HEK293 (cell line): ENCODE measurements at regions not wholly inside any gene's neighbourhood (a gene's known extent, or its start where the extent isn't known, plus 50 kb on each side); places are given as distances from the start of the nearest gene placed in this dataset.

ENCODE experiments used
- AEBP2 ChIP-seq: fragments of 450-650 bp; formaldehyde crosslinking; IDR thresholded peaks from 2 replicates; pipeline ENCODE4 v1.5.1; 2016; ENCODE audit warnings: missing biosample characterization, missing genetic modification characterization, borderline replicate concordance
- CTCF ChIP-seq: fragments of 450-650 bp; formaldehyde crosslinking; IDR thresholded peaks from 2 replicates; pipeline ENCODE4 v1.5.1; 2016; ENCODE audit warnings: missing biosample characterization, missing genetic modification characterization
- TCF7L2 ChIP-seq: IDR thresholded peaks from 2 replicates; pipeline ENCODE4 v1.6.1; 2011; ENCODE audit warnings: low read depth, mild to moderate bottlenecking, inconsistent platforms, low read length, moderate library complexity, borderline replicate concordance
- ZBTB7A ChIP-seq: fragments of 450-650 bp; formaldehyde crosslinking; IDR thresholded peaks from 2 replicates; pipeline ENCODE4 v1.5.1; 2016; ENCODE audit warnings: low read depth, missing biosample characterization, missing genetic modification characterization
- ZBTB8A ChIP-seq: fragments of 450-650 bp; formaldehyde crosslinking; IDR thresholded peaks from 2 replicates; pipeline ENCODE4 v1.5.1; 2016; ENCODE audit warnings: missing biosample characterization, missing genetic modification characterization
- ZFP3 ChIP-seq: fragments of 450-650 bp; formaldehyde crosslinking; IDR thresholded peaks from 2 replicates; pipeline ENCODE4 v1.5.1; 2016; ENCODE audit warnings: low read depth, missing biosample characterization, missing genetic modification characterization
- ZNF121 ChIP-seq: fragments of 450-650 bp; formaldehyde crosslinking; IDR thresholded peaks from 2 replicates; pipeline ENCODE4 v1.5.1; 2016; ENCODE audit warnings: missing biosample characterization, missing genetic modification characterization
- ZNF214 ChIP-seq: fragments of 450-650 bp; formaldehyde crosslinking; IDR thresholded peaks from 2 replicates; pipeline ENCODE4 v1.5.1; 2017; ENCODE audit warnings: missing biosample characterization, mild to moderate bottlenecking, missing genetic modification characterization, borderline replicate concordance
- ZNF302 ChIP-seq: fragments of 450-650 bp; formaldehyde crosslinking; IDR thresholded peaks from 2 replicates; pipeline ENCODE4 v1.5.1; 2016; ENCODE audit warnings: missing biosample characterization, missing genetic modification characterization, low read depth
- ZNF404 ChIP-seq: fragments of 450-650 bp; formaldehyde crosslinking; IDR thresholded peaks from 2 replicates; pipeline ENCODE4 v1.5.1; 2017; ENCODE audit warnings: missing biosample characterization, missing genetic modification characterization
- ZNF830 ChIP-seq: fragments of 450-650 bp; IDR thresholded peaks from 2 replicates; pipeline ENCODE4 v1.5.0; 2018; ENCODE audit warnings: missing biosample characterization, missing genetic modification characterization, low read depth, mild to moderate bottlenecking, moderate library complexity

DNA sequence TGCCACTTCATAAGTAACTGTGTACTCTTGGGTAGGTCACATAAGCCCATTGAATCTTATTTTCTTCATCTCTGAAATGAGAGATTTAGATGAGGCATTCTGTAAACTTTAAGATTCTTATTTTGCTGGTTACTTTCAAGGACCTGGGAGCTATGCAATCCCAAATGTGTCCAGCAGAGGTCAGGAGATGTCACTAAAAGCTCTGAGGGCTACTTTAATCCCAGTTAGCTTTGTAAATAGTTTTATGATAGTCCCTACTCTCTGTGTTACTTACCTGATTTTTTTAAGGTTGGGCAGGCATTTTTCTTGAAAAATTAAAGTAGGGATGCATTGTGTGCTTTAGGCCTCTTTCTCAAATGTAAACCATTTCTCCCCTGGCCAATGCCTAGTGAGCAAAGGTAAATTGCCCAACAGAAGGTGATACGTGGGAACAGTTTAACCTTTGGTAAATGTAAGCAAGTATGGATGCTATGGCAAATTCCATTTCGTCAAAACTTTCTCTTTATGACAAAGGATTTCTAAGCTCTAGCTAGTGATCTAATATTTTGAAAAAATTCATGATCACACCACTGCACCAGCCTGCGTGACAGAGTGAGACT lies 57.1 kb upstream of the WSB1 start:
- TF ChIP-seq ZNF121 (no peak), CTCF (tag by site-specific recombination) (peak; percentile 47; the same call in 1 of the 2 replicates), TCF7L2 (no peak), ZNF302 (tag by site-specific recombination) (no peak), ZBTB7A (no peak), AEBP2 (no peak), ZNF214 (tag by site-specific recombination) (no peak), ZNF830 (tag by site-specific recombination) (no peak), ZNF404 (tag by site-specific recombination) (no peak), ZFP3 (tag by site-specific recombination) (no peak), ZBTB8A (tag by site-specific recombination) (no peak)
